ENCODE measurements at regions not wholly inside any gene's neighbourhood (a gene's known extent, or its start where the extent isn't known, plus 50 kb on each side); places are given as distances from the start of the nearest gene placed in this dataset.

- H3K4me3 ChIP-seq (ENCODE audit: low read depth, low read length, poor library complexity, severe bottlenecking), result no peak overlapping the region
- no peaks in the 10 kb centered on the region for H3K4me1 ChIP-seq (ENCODE audit: insufficient read depth, low read length, severe bottlenecking)
- no peaks in the 10 kb centered on the region for H3F3A ChIP-seq (ENCODE audit: insufficient read depth, low read length)
- H3K27me3 ChIP-seq (ENCODE audit: insufficient read depth, low read length), result no peaks in the 10 kb centered on the region
- H3K9me3 ChIP-seq (ENCODE audit: low read length), result no peaks in the 10 kb centered on the region
- no peak overlapping the region for H3K4me2 ChIP-seq (ENCODE audit: low read length)
- no peaks in the 10 kb centered on the region for H3K36me3 ChIP-seq (ENCODE audit: insufficient read depth, low read length)
- no peak overlapping the region for H3K27ac ChIP-seq (ENCODE audit: low read depth, low read length, poor library complexity, severe bottlenecking)
- H2AFZ ChIP-seq (ENCODE audit: low read length), result no peak overlapping the region
- no peaks in the 10 kb centered on the region for H3K79me2 ChIP-seq (ENCODE audit: insufficient read depth, low read length)
- no peak overlapping the region for H3K9ac ChIP-seq (ENCODE audit: low read length)
- no peaks in the 10 kb centered on the region for H4K20me1 ChIP-seq (ENCODE audit: insufficient read depth, low read length)
- TF ChIP-seq EZH2 (IDR thresholded peaks at IDR 0.05; ENCODE audit: borderline replicate concordance, low read length), result no peak
- no peak for TF ChIP-seq CTCF (IDR thresholded peaks at IDR 0.05; ENCODE audit: low read length)
- H3K9me2 ChIP-seq (ENCODE audit: low read depth, low read length), result no peaks in the 10 kb centered on the region
Observed at GRCh38 chr22:27345691-27346090, 455.9 kb downstream of the MN1 start.

GRCh38 chr22:27347951-27348350 lies 453.6 kb downstream of the MN1 start:
- H3K9me3 ChIP-seq (ENCODE audit: low read length), result no peaks in the 10 kb centered on the region
- H3K4me1 ChIP-seq (ENCODE audit: insufficient read depth, low read length, severe bottlenecking), result no peaks in the 10 kb centered on the region
- H2AFZ ChIP-seq (ENCODE audit: low read length), result no peak overlapping the region

GRCh38 chr22:27348634-27349033 lies 452.9 kb downstream of the MN1 start:
- Histone ChIP-seq H3K36me3 (ENCODE audit: insufficient read depth, low read length) (no peaks in the 10 kb centered on the region), H3K4me3 (ENCODE audit: low read depth, low read length, poor library complexity, severe bottlenecking) (no peak overlapping the region), H3K9me2 (ENCODE audit: low read depth, low read length) (no peaks in the 10 kb centered on the region), H3K27me3 (ENCODE audit: insufficient read depth, low read length) (no peaks in the 10 kb centered on the region), H4K20me1 (ENCODE audit: insufficient read depth, low read length) (no peaks in the 10 kb centered on the region), H3K4me1 (ENCODE audit: insufficient read depth, low read length, severe bottlenecking) (no peaks in the 10 kb centered on the region), H2AFZ (ENCODE audit: low read length) (no peak overlapping the region), H3K4me2 (ENCODE audit: low read length) (no peak overlapping the region), H3K9ac (ENCODE audit: low read length) (no peak overlapping the region), H3F3A (ENCODE audit: insufficient read depth, low read length) (no peaks in the 10 kb centered on the region), H3K27ac (ENCODE audit: low read depth, low read length, poor library complexity, severe bottlenecking) (no peak overlapping the region), H3K79me2 (ENCODE audit: insufficient read depth, low read length) (no peaks in the 10 kb centered on the region), H3K9me3 (ENCODE audit: low read length) (no peaks in the 10 kb centered on the region)
- TF ChIP-seq CTCF (IDR thresholded peaks at IDR 0.05; ENCODE audit: low read length) (no peak), EZH2 (IDR thresholded peaks at IDR 0.05; ENCODE audit: borderline replicate concordance, low read length) (no peak)

More at GRCh38 chr22:27347951-27348350, 453.6 kb downstream of the MN1 start:
- H3K4me3 ChIP-seq (ENCODE audit: low read depth, low read length, poor library complexity, severe bottlenecking), result no peak overlapping the region
- H3K4me2 ChIP-seq (ENCODE audit: low read length), result no peak overlapping the region
- H3K9me2 ChIP-seq (ENCODE audit: low read depth, low read length), result no peaks in the 10 kb centered on the region
- no peaks in the 10 kb centered on the region for H3K27me3 ChIP-seq (ENCODE audit: insufficient read depth, low read length)
- H3K27ac ChIP-seq (ENCODE audit: low read depth, low read length, poor library complexity, severe bottlenecking), result no peak overlapping the region
- no peaks in the 10 kb centered on the region for H4K20me1 ChIP-seq (ENCODE audit: insufficient read depth, low read length)
- TF ChIP-seq CTCF (IDR thresholded peaks at IDR 0.05; ENCODE audit: low read length), result no peak
- no peak for TF ChIP-seq EZH2 (IDR thresholded peaks at IDR 0.05; ENCODE audit: borderline replicate concordance, low read length)
- no peak overlapping the region for H3K9ac ChIP-seq (ENCODE audit: low read length)
- no peaks in the 10 kb centered on the region for H3K79me2 ChIP-seq (ENCODE audit: insufficient read depth, low read length)
- H3K36me3 ChIP-seq (ENCODE audit: insufficient read depth, low read length), result no peaks in the 10 kb centered on the region
- H3F3A ChIP-seq (ENCODE audit: insufficient read depth, low read length), result no peaks in the 10 kb centered on the region

Data from OCI-LY1 (cell line).